ENCODE measurements at regions not wholly inside any gene's neighbourhood (a gene's known extent, or its start where the extent isn't known, plus 50 kb on each side); places are given as distances from the start of the nearest gene placed in this dataset.

GRCh38 chrX:114097866-114098265 lies 486.0 kb upstream of the HTR2C start:
- TF ChIP-seq CTCF (IDR thresholded peaks at IDR 0.05; ENCODE audit: poor library complexity, severe bottlenecking) = no peak
- TF ChIP-seq EZH2 (IDR thresholded peaks at IDR 0.05; ENCODE audit: borderline replicate concordance, insufficient read depth, low read length, poor library complexity, severe bottlenecking) = no peak
